ENCODE measurements at regions not wholly inside any gene's neighbourhood (a gene's known extent, or its start where the extent isn't known, plus 50 kb on each side); places are given as distances from the start of the nearest gene placed in this dataset.

- no peak overlapping the region for H3K4me2 ChIP-seq (ENCODE audit: low read length)
- no peaks in the 10 kb centered on the region for H3K79me2 ChIP-seq (replicated peaks; ENCODE audit: insufficient read depth, low read length)
- H3K4me3 ChIP-seq (ENCODE audit: low read length) = no peak overlapping the region
- no peaks in the 10 kb centered on the region for H3K9me2 ChIP-seq (ENCODE audit: insufficient read depth, low read length)
- no peak overlapping the region for H2AFZ ChIP-seq (ENCODE audit: low read depth, low read length)
- H4K20me1 ChIP-seq (ENCODE audit: insufficient read depth) = no peaks in the 10 kb centered on the region
- no peaks in the 10 kb centered on the region for H3K27me3 ChIP-seq (ENCODE audit: insufficient read depth, low read depth, low read length)
- no peaks in the 10 kb centered on the region for H3F3A ChIP-seq (ENCODE audit: insufficient read depth, low read length, poor library complexity, severe bottlenecking)
- H3K9me3 ChIP-seq (ENCODE audit: low read length) = peaks cover 3% of the 10 kb centered on the region
- no peak for TF ChIP-seq RAD21 (conservative IDR thresholded peaks at IDR 0.05)
- TF ChIP-seq EZH2 (IDR thresholded peaks at IDR 0.05; ENCODE audit: borderline replicate concordance, insufficient read depth, low read length, poor library complexity, severe bottlenecking) = no peak
- no peak for TF ChIP-seq REST (IDR thresholded peaks at IDR 0.05; ENCODE audit: borderline replicate concordance)
- no peak for TF ChIP-seq TAF1 (IDR thresholded peaks at IDR 0.05; ENCODE audit: low read depth)
- TF ChIP-seq POLR2AphosphoS5 (IDR thresholded peaks at IDR 0.05) = no peak
- TF ChIP-seq MXI1 (conservative IDR thresholded peaks at IDR 0.05; ENCODE audit: poor library complexity, severe bottlenecking) = no peak
- no peak for TF ChIP-seq EP300 (conservative IDR thresholded peaks at IDR 0.05; ENCODE audit: poor library complexity, severe bottlenecking)
- TF ChIP-seq SMC3 (conservative IDR thresholded peaks at IDR 0.05; ENCODE audit: poor library complexity) = no peak
- no peak for TF ChIP-seq CTCF (IDR thresholded peaks at IDR 0.05; ENCODE audit: poor library complexity, severe bottlenecking)
- H3K27ac ChIP-seq (ENCODE audit: low read length) = no peak overlapping the region
- no peak overlapping the region for H3K9ac ChIP-seq (ENCODE audit: low read length)
- H3K36me3 ChIP-seq (ENCODE audit: insufficient read depth, low read length) = no peaks in the 10 kb centered on the region
Measured at GRCh38 chr7:45410893-45411292, 163.3 kb upstream of the ADCY1 start.

GRCh38 chr7:45413419-45413818 is 160.7 kb upstream of the ADCY1 start:
- H3K9me2 ChIP-seq (ENCODE audit: insufficient read depth, low read length) = no peaks in the 10 kb centered on the region
- H3K36me3 ChIP-seq (ENCODE audit: insufficient read depth, low read length) = no peaks in the 10 kb centered on the region
- no peaks in the 10 kb centered on the region for H3K27me3 ChIP-seq (ENCODE audit: insufficient read depth, low read depth, low read length)
- H3K4me2 ChIP-seq (ENCODE audit: low read length) = no peak overlapping the region
- no peak overlapping the region for H2AFZ ChIP-seq (ENCODE audit: low read depth, low read length)
- H3K9me3 ChIP-seq (ENCODE audit: low read length) = peaks cover 3% of the 10 kb centered on the region
- H3K27ac ChIP-seq (ENCODE audit: low read length) = no peak overlapping the region
- H3K9ac ChIP-seq (ENCODE audit: low read length) = no peak overlapping the region
- no peaks in the 10 kb centered on the region for H4K20me1 ChIP-seq (ENCODE audit: insufficient read depth)
- H3K4me3 ChIP-seq (ENCODE audit: low read length) = no peak overlapping the region
- no peaks in the 10 kb centered on the region for H3K79me2 ChIP-seq (replicated peaks; ENCODE audit: insufficient read depth, low read length)
- no peaks in the 10 kb centered on the region for H3F3A ChIP-seq (ENCODE audit: insufficient read depth, low read length, poor library complexity, severe bottlenecking)
- TF ChIP-seq CTCF (IDR thresholded peaks at IDR 0.05; ENCODE audit: poor library complexity, severe bottlenecking) (no peak), SMC3 (conservative IDR thresholded peaks at IDR 0.05; ENCODE audit: poor library complexity) (no peak), POLR2AphosphoS5 (IDR thresholded peaks at IDR 0.05) (no peak), TAF1 (IDR thresholded peaks at IDR 0.05; ENCODE audit: low read depth) (no peak)

All from neural cell (in vitro differentiated cells).